HL-60 (cell line): ENCODE measurements at regions not wholly inside any gene's neighbourhood (a gene's known extent, or its start where the extent isn't known, plus 50 kb on each side); places are given as distances from the start of the nearest gene placed in this dataset.

Source experiments
- REST ChIP-seq: IDR thresholded peaks from 2 replicates; pipeline ENCODE4 v1.6.1; 2012; ENCODE audit warnings: low read depth; ENCODE audit not compliant: insufficient replicate concordance
- TF ChIP-seq, protein P1 (sequence below): IDR thresholded peaks from one replicate; pipeline ENCODE4 v1.5.1; 2011; ENCODE audit warnings: low read length, control low read depth, inconsistent platforms; ENCODE audit not compliant: insufficient read depth

- TF ChIP-seq, protein P1, sequence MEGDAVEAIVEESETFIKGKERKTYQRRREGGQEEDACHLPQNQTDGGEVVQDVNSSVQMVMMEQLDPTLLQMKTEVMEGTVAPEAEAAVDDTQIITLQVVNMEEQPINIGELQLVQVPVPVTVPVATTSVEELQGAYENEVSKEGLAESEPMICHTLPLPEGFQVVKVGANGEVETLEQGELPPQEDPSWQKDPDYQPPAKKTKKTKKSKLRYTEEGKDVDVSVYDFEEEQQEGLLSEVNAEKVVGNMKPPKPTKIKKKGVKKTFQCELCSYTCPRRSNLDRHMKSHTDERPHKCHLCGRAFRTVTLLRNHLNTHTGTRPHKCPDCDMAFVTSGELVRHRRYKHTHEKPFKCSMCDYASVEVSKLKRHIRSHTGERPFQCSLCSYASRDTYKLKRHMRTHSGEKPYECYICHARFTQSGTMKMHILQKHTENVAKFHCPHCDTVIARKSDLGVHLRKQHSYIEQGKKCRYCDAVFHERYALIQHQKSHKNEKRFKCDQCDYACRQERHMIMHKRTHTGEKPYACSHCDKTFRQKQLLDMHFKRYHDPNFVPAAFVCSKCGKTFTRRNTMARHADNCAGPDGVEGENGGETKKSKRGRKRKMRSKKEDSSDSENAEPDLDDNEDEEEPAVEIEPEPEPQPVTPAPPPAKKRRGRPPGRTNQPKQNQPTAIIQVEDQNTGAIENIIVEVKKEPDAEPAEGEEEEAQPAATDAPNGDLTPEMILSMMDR: no peak
- TF ChIP-seq REST: no peak
These were observed 80.3 kb upstream of the FST start for GRCh38 chr5:53399926-53400697.
